GM21390 (cell line): ENCODE measurements at regions not wholly inside any gene's neighbourhood (a gene's known extent, or its start where the extent isn't known, plus 50 kb on each side); places are given as distances from the start of the nearest gene placed in this dataset.

ENCODE experiments used
- ATAC-seq: cut with Tn5 transposase; IDR thresholded peaks from one replicate; pipeline ENCODE4 v1.9.1; 2021; ENCODE audit not compliant: unreplicated experiment

GRCh38 chr9:78856144-78856543 is 559.2 kb downstream of the PSAT1 start:
- ATAC-seq: no peak

- ATAC-seq: no peak
Observed at GRCh38 chr9:78856781-78857180, 559.9 kb downstream of the PSAT1 start.

GRCh38 chr9:78857373-78858225 is 560.7 kb downstream of the PSAT1 start:
- no peak for ATAC-seq

GRCh38 chr9:78858266-78858665 is 561.3 kb downstream of the PSAT1 start:
- ATAC-seq: no peak

GRCh38 chr9:78860801-78861475 is 564.0 kb downstream of the PSAT1 start:
- no peak for ATAC-seq

- no peak for ATAC-seq
Observed at GRCh38 chr9:78863531-78863930, 566.6 kb downstream of the PSAT1 start.

GRCh38 chr9:78865737-78866136 is 568.8 kb downstream of the PSAT1 start:
- ATAC-seq: no peak

GRCh38 chr9:78866207-78867132 is 569.5 kb downstream of the PSAT1 start:
- ATAC-seq: no peak

GRCh38 chr9:78871086-78871451 is 574.1 kb downstream of the PSAT1 start:
- no peak for ATAC-seq

- ATAC-seq: no peak
Observed at GRCh38 chr9:78871452-78872331, 574.8 kb downstream of the PSAT1 start.

- no peak for ATAC-seq
Observed at GRCh38 chr9:78874061-78874460, 577.1 kb downstream of the PSAT1 start.

- no peak for ATAC-seq
Observed at GRCh38 chr9:78879324-78880100, 582.6 kb downstream of the PSAT1 start.

GRCh38 chr9:78881295-78881694 is 584.4 kb downstream of the PSAT1 start:
- no peak for ATAC-seq

GRCh38 chr9:78882481-78882880 is 585.6 kb downstream of the PSAT1 start:
- ATAC-seq: no peak

GRCh38 chr9:78884611-78885150 is 587.8 kb downstream of the PSAT1 start:
- no peak for ATAC-seq

- no peak for ATAC-seq
Observed at GRCh38 chr9:78892182-78892581, 595.3 kb downstream of the PSAT1 start.

GRCh38 chr9:78892769-78893168 is 595.8 kb downstream of the PSAT1 start:
- ATAC-seq: no peak

- ATAC-seq: no peak
Observed at GRCh38 chr9:78893774-78894401, 597.0 kb downstream of the PSAT1 start.

- ATAC-seq: no peak
Observed at GRCh38 chr9:78896479-78896878, 599.6 kb downstream of the PSAT1 start.
